ENCODE measurements at regions not wholly inside any gene's neighbourhood (a gene's known extent, or its start where the extent isn't known, plus 50 kb on each side); places are given as distances from the start of the nearest gene placed in this dataset.
A peak's percentile ranks its signal among the peaks of the same experiment; 100 is the strongest.

- no peaks in the 10 kb centered on the region for H3K36me3 Mint-ChIP-seq
- no peaks in the 10 kb centered on the region for H4K20me1 ChIP-seq (ENCODE audit: low read depth)
- no peak overlapping the region for H3K9ac ChIP-seq
- no peak overlapping the region for H3K27ac Mint-ChIP-seq
- no peaks in the 10 kb centered on the region for H3K36me3 ChIP-seq
- no peaks in the 10 kb centered on the region for H3F3A ChIP-seq (ENCODE audit: low read depth)
- H3K4me3 ChIP-seq: no peak overlapping the region
- no peak for DNase-seq (ENCODE audit: low spot score)
- no peak overlapping the region for H3K4me3 Mint-ChIP-seq
- H3K9me3 ChIP-seq (ENCODE audit: low read depth): no peaks in the 10 kb centered on the region
- no peak overlapping the region for H2AFZ ChIP-seq (replicated peaks)
- no peak overlapping the region for H3K4me2 ChIP-seq
- TF ChIP-seq EZH2phosphoT487 (IDR thresholded peaks at IDR 0.05) (no peak), EZH2 (IDR thresholded peaks at IDR 0.05) (no peak), CTCF (IDR thresholded peaks at IDR 0.05) (no peak)
- H3K4me1 ChIP-seq: no peaks in the 10 kb centered on the region
- H3K9me3 Mint-ChIP-seq: no peaks in the 10 kb centered on the region
- H3K4me1 Mint-ChIP-seq: no peaks in the 10 kb centered on the region
- H3K79me2 ChIP-seq (ENCODE audit: low read depth): no peaks in the 10 kb centered on the region
- no peaks in the 10 kb centered on the region for H3K27me3 Mint-ChIP-seq (ENCODE audit: insufficient read depth, low read depth)
- H3K27ac ChIP-seq: no peak overlapping the region
- H3K27me3 ChIP-seq: no peaks in the 10 kb centered on the region
These were observed 125.2 kb upstream of the PIK3C3 start for GRCh38 chr18:41829647-41830516.

GRCh38 chr18:41828137-41828536 lies 126.9 kb upstream of the PIK3C3 start:
- Histone ChIP-seq H2AFZ (replicated peaks) (peak overlapping the region; percentile 59), H3K4me2 (no peak overlapping the region), H3K9me3 (ENCODE audit: low read depth) (no peaks in the 10 kb centered on the region), H3K79me2 (ENCODE audit: low read depth) (no peaks in the 10 kb centered on the region), H3F3A (ENCODE audit: low read depth) (no peaks in the 10 kb centered on the region), H3K27ac (no peak overlapping the region), H4K20me1 (ENCODE audit: low read depth) (no peaks in the 10 kb centered on the region), H3K27me3 (no peaks in the 10 kb centered on the region), H3K4me3 (no peak overlapping the region), H3K36me3 (no peaks in the 10 kb centered on the region), H3K9ac (no peak overlapping the region), H3K4me1 (no peaks in the 10 kb centered on the region)
- no peak overlapping the region for H3K27ac Mint-ChIP-seq
- no peaks in the 10 kb centered on the region for H3K36me3 Mint-ChIP-seq
- H3K9me3 Mint-ChIP-seq: no peaks in the 10 kb centered on the region
- no peaks in the 10 kb centered on the region for H3K4me1 Mint-ChIP-seq
- no peaks in the 10 kb centered on the region for H3K27me3 Mint-ChIP-seq (ENCODE audit: insufficient read depth, low read depth)
- no peak overlapping the region for H3K4me3 Mint-ChIP-seq
- TF ChIP-seq EZH2phosphoT487 (IDR thresholded peaks at IDR 0.05): no peak
- no peak for TF ChIP-seq CTCF (IDR thresholded peaks at IDR 0.05)
- no peak for TF ChIP-seq EZH2 (IDR thresholded peaks at IDR 0.05)
- no peak for DNase-seq (ENCODE audit: low spot score)

GRCh38 chr18:41820784-41821183 lies 134.2 kb upstream of the PIK3C3 start:
- Histone ChIP-seq H4K20me1 (ENCODE audit: low read depth) (no peaks in the 10 kb centered on the region), H3K9me3 (ENCODE audit: low read depth) (no peaks in the 10 kb centered on the region), H3K36me3 (no peaks in the 10 kb centered on the region), H3K4me2 (no peak overlapping the region), H3K9ac (no peak overlapping the region), H3F3A (ENCODE audit: low read depth) (no peaks in the 10 kb centered on the region), H2AFZ (replicated peaks) (no peak overlapping the region), H3K4me3 (no peak overlapping the region), H3K27me3 (no peaks in the 10 kb centered on the region), H3K4me1 (peaks cover 10% of the 10 kb centered on the region), H3K27ac (no peak overlapping the region), H3K79me2 (ENCODE audit: low read depth) (no peaks in the 10 kb centered on the region)
- no peak for TF ChIP-seq CTCF (IDR thresholded peaks at IDR 0.05)
- TF ChIP-seq EZH2phosphoT487 (IDR thresholded peaks at IDR 0.05): no peak
- no peak for TF ChIP-seq EZH2 (IDR thresholded peaks at IDR 0.05)
- DNase-seq (ENCODE audit: low spot score): no peak
- Mint-ChIP-seq H3K36me3 (no peaks in the 10 kb centered on the region), H3K27me3 (ENCODE audit: insufficient read depth, low read depth) (no peaks in the 10 kb centered on the region), H3K9me3 (no peaks in the 10 kb centered on the region), H3K4me3 (no peak overlapping the region), H3K4me1 (peaks cover 15% of the 10 kb centered on the region), H3K27ac (no peak overlapping the region)
